Fibroblast of skin of left quadriceps (primary cell): ENCODE measurements at regions not wholly inside any gene's neighbourhood (a gene's known extent, or its start where the extent isn't known, plus 50 kb on each side); places are given as distances from the start of the nearest gene placed in this dataset.
"Not testable (repeated sequence)": the region's sequence is repeated elsewhere in the genome, so short reads cannot be mapped to it uniquely, and the experiment has no call there.

Experiments
- DNase-seq, 2 experiments: peaks; one replicate each; pipeline ENCODE4 v3.0.0-alpha.2; 2013; ENCODE audit warnings: low read depth in 2 of 2

GRCh38 chr14:84961637-84962036, 568.3 kb upstream of the FLRT2 start:
- no peak for DNase-seq

GRCh38 chr14:84963518-84963917, 566.4 kb upstream of the FLRT2 start:
- no peak for DNase-seq

DNA sequence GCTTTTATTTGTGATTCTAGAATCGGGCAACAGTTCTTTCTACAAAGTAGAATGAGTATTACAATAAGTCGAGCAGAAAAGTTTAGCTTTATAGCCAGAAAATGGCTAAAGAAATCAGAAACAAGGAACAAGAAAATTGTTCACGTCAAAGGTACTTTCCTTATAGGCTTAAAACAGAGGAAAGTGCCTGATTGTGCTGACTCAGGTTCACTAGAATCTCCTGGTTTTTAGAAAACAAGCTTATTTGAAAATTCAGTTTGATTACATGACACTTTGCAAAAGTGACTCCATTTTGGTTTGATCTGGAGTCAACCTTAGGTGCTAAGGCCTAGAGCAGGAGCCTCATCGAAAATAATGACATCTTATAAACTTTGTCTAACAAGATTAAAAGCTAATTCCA, 564.7 kb upstream of the FLRT2 start:
- DNase-seq: no peak

DNA sequence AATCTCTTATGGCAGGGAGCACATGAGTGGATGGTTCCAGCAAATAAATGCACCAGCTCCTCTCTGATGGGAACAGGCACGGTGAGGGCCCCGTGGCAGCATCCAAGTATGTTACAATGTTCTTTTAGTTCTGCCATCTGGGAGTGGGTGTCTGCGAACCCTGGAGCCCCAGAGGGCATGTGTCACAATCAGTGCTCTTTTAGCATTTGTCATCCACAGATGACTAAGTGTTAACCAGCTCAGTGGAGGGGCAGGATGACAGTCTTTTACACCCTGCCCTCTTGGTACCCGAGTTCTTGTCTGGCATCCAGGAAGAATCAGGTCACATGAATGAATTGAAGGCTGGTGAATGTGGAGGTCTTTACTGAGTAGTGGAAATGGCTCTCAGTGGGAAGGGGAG, 560.4 kb upstream of the FLRT2 start:
- DNase-seq: no peak

DNA sequence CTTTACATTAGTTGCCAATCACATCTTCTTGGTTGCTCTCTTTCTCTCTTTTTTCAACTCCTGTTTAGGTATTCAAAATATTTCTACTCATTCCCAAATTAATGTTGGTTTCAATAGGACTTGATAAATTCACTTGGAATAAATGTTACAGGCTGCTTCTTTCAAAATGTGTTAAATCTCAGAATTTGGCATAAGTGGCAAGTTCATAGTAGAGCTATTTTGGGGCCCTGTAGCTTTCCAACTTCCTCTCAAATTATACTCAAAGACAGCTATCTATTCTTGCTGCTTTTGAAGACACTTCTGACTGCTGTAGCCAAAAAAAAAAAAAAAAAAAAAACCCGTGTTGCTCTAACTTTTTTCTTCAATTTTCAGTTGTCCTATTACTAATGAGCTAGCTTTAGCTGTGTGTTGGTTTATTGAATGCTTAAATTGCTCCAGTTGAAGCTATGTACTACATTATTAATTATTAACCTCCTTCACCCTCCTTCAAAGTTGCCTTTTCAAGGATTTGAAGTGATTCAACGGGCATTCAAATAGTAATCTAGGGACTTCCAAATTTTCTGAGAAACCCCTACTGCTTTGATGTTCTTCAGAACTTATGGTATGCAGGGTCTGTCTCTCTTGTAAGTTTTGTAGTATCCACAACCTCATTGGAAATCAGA, 554.6 kb upstream of the FLRT2 start:
- DNase-seq: no peak

- DNase-seq: no peak
These were observed 553.1 kb upstream of the FLRT2 start for GRCh38 chr14:84976805-84977204.

DNA sequence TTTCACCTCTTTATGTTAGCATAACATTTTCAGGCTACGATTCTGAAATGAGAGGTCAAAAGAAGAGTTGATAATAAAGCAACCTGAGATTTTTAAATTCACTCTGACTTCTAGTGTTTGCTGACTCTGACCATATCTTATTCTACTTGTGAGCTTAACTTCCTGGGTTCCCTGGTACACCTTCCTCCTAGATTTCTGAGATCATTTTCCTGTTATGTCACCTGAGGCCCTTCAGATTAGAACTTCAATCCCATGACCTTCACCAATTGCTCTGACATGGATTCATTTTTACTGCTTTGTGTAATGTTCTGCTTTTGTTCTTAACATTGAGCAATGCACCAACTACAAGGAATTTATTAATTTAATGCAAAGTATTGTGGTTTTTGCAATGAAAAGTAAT, 542.9 kb upstream of the FLRT2 start:
- DNase-seq: no peak

DNA sequence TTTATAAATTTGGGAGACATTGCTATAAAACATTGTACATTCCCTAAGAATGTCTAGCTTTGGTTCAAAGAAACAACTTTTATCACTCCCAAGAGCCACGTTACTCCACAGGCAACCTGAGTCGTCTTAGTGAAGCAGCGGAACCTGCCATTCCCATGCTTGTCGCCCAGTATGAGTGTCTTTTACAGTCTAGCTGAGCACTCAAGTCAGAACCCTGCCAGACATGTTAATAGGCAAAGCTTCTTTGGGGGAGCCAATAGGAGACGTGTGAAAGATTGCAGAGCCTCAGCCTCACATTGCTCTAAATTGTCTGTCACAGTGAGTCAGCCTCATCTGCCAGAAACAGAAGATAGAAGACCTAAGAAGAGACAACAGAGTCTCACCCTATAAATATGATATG, 541.6 kb upstream of the FLRT2 start:
- DNase-seq: no peak

DNA sequence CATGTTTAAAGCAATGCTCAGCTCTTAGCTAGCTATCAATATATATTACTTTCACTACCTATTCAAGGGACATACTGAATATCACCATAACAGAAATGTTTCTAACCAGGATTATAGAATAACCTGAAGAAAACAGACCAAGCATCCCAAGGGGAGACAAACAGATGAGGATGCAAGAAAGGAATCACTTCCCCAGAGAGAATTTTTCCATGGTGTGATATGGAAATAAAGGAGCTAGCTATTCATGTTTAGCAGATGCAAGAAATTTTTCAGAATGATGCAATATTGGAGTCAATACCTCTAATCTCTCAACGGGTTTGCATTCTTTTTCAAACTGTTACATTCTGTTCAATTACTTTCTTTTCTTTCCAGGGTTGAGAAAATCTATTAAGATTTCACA, 538.9 kb upstream of the FLRT2 start:
- no peak for DNase-seq

DNA sequence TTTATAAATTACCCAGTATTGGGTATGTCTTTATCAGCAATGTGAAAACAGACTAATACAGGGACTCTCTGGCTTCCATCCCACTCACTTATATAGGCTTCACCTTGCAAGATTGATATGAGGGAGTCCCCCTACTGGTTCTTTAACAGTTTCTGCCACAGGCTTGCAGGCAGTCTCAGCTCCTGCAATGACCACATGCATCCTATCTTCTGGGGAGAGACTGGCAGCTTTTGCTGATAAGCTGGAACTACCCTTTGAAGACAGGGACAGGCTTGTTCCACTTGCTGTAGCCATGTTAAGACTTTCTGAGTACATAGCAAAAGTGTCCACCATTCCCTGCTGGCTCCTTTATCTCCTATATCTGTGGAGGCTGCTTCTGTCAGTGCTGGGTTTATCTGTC, 531.7 kb upstream of the FLRT2 start:
- DNase-seq: no peak

DNA sequence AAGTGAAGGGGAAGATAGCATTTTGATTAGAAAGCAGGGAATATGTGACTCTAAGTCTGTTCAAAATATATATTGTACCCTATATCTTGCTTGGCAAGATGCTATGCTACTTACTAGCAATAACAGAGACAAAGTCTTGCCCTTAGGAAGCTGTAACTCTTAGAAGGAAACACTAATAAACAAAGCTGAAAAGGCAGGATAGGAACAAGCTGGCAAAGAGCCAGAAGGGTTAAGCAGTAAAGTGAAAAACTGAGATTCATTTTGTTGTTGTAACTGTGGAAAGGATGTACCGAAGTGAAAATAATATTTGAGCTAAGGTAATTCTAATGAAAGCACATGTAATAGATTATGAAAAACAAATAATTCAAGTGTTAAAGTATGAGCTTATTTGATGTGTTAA, 527.1 kb upstream of the FLRT2 start:
- DNase-seq: no peak

DNA sequence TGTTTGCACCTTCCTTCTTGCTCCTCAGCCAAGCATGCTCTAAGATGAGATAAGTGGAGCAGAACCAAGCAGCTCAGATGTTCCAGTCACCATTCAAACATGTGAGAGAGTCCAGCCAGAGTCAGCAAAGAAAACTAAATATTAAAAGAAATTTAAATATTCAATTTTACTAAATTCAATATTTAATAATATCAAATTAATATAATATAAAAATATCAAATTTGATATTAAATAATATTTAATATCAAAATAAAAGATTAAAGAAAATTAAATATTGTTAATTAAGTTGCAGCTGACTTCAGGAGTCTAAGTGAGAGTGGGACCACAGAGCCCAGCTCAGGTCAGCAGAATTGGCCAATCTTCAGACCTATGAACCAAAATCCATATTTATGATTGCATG, 526.1 kb upstream of the FLRT2 start:
- DNase-seq: no peak

DNA sequence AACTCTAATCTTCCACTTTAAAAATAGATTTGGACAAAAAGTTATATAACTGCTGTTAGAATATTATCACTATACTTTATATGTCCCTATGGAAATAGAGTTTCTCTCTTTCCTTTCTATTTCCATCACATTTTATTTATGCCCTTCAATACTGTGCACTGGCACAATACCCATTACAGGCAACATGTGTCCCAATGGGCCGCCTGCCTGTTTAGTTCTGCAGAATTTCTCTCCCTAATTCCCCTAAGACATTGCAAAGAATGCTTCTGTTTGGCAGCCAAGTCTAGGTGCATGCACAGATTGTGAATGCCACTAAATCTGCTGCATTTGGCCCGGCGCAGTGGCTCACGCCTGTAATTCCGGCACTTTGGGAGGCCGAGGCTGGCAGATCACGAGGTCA, 520.4 kb upstream of the FLRT2 start:
- DNase-seq: no peak

GRCh38 chr14:85010186-85010585, 519.8 kb upstream of the FLRT2 start:
- DNase-seq: peak in 1 of 2 experiments; percentile 12

- DNase-seq: no peak
These were observed 513.4 kb upstream of the FLRT2 start for GRCh38 chr14:85016496-85016895.

- DNase-seq: not testable (repeated sequence)
These were observed 506.1 kb upstream of the FLRT2 start for GRCh38 chr14:85023866-85024265.

- peak; percentile 61 to 65 for DNase-seq
These were observed 505.0 kb upstream of the FLRT2 start for GRCh38 chr14:85024931-85025330.

- no peak for DNase-seq
These were observed 502.1 kb upstream of the FLRT2 start for GRCh38 chr14:85027681-85028370.

GRCh38 chr14:85037411-85037810, 492.5 kb upstream of the FLRT2 start:
- DNase-seq: no peak

GRCh38 chr14:85038526-85039352, 491.2 kb upstream of the FLRT2 start:
- DNase-seq: peak in 1 of 2 experiments; percentile 11

DNA sequence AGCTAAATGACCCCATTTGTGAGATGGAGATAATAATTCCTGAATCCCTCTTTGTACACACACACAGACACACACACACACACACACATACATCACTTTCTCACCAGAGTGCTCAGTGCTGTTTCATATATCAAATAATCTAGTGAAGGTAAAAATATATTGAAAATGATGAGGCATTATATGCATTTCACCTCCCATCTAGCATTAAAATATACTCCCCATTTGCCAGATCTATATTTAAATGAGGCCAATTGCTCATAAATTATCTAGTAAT, 490.7 kb upstream of the FLRT2 start:
- DNase-seq: no peak

GRCh38 chr14:85040046-85040685, 489.8 kb upstream of the FLRT2 start:
- DNase-seq: no peak

- DNase-seq: no peak
These were observed 488.3 kb upstream of the FLRT2 start for GRCh38 chr14:85041618-85042017.
